ENCODE measurements at regions not wholly inside any gene's neighbourhood (a gene's known extent, or its start where the extent isn't known, plus 50 kb on each side); places are given as distances from the start of the nearest gene placed in this dataset.

DNA sequence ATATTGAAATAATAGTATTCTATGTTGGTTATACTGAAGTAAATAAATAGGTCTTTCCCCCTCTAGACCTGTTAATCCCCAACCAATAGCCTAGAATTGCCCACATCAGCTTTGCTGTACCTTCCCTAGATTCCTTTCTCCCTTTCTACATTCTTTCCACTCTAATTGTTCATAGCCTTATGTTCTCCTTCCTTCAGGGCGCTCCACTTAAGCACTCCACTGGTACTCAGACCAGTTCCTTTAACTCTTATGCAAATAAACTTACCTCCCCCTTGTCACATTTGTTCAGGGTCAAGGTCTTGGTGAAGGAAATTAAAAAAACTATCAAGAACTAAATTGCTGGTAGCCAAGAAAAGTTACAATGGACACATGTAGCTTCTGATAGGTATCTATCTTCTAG is 294.8 kb downstream of the UTP18 start:
- Histone ChIP-seq H3K36me3 (ENCODE audit: insufficient read depth in 1 of 2, low read depth in 1 of 2) (no peaks in the 10 kb centered on the region), H3K9me3 (no peaks in the 10 kb centered on the region), H3K27ac (no peak overlapping the region), H3K4me3 (no peak overlapping the region), H3K27me3 (ENCODE audit: insufficient read depth in 3 of 3, low read length in 2 of 3) (no peaks in the 10 kb centered on the region), H3K4me1 (no peaks in the 10 kb centered on the region)
- intact Hi-C loops (cut with DNase I) = no loop called here
- ATAC-seq (no peak), DNase-seq (no peak)
- TF ChIP-seq, protein P1, sequence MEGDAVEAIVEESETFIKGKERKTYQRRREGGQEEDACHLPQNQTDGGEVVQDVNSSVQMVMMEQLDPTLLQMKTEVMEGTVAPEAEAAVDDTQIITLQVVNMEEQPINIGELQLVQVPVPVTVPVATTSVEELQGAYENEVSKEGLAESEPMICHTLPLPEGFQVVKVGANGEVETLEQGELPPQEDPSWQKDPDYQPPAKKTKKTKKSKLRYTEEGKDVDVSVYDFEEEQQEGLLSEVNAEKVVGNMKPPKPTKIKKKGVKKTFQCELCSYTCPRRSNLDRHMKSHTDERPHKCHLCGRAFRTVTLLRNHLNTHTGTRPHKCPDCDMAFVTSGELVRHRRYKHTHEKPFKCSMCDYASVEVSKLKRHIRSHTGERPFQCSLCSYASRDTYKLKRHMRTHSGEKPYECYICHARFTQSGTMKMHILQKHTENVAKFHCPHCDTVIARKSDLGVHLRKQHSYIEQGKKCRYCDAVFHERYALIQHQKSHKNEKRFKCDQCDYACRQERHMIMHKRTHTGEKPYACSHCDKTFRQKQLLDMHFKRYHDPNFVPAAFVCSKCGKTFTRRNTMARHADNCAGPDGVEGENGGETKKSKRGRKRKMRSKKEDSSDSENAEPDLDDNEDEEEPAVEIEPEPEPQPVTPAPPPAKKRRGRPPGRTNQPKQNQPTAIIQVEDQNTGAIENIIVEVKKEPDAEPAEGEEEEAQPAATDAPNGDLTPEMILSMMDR (IDR thresholded peaks at IDR 0.05) = no peak
- WGBS, 3 donors = 88 to 97% (median 95%) methylated on average over 1 of the region's 1 CpG

GRCh38 chr17:51559778-51560177 is 299.4 kb downstream of the UTP18 start:
- H3K27me3 ChIP-seq (ENCODE audit: insufficient read depth in 3 of 3, low read length in 2 of 3) = no peaks in the 10 kb centered on the region
- H3K9me3 ChIP-seq = no peaks in the 10 kb centered on the region
- DNase-seq (no peak), ATAC-seq (no peak)
- TF ChIP-seq, protein P1 (IDR thresholded peaks at IDR 0.05) = no peak
- H3K4me3 ChIP-seq = no peak overlapping the region
- intact Hi-C loops (cut with DNase I) = no loop called here
- no peak overlapping the region for H3K27ac ChIP-seq
- no peaks in the 10 kb centered on the region for H3K4me1 ChIP-seq
- peaks cover 0 to 2% of the 10 kb centered on the region in 2 donors for H3K36me3 ChIP-seq (ENCODE audit: insufficient read depth in 1 of 2, low read depth in 1 of 2)
- 41 to 64% (median 48%) methylated on average over 3 of the region's 3 CpGs for WGBS, 3 donors

DNA sequence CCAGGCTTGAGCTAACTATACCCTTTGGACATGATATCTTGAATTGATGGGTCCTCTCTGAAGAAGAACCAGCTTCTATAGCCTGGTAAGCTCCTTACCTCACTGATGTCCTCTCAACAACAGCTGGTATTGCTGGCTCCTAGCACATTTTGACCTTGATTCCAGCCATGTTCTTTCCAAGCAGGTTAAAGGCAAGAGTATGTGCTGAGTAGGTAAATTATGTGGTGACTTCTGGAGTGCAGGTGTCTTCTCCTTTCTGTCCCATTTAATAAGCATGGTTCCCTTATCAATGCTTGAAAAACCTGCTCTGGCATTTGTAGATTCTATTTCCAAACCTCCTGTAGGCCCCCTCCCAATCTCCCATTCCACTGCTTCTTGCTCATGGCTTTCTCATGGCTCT is 300.1 kb downstream of the UTP18 start:
- H3K9me3 ChIP-seq = no peaks in the 10 kb centered on the region
- H3K36me3 ChIP-seq (ENCODE audit: insufficient read depth in 1 of 2, low read depth in 1 of 2) = peaks cover 0 to 2% of the 10 kb centered on the region in 2 donors
- H3K4me1 ChIP-seq = no peaks in the 10 kb centered on the region
- H3K27me3 ChIP-seq (ENCODE audit: insufficient read depth in 3 of 3, low read length in 2 of 3) = no peaks in the 10 kb centered on the region
- DNase-seq = no peak
- TF ChIP-seq, protein P1 (IDR thresholded peaks at IDR 0.05) = no peak
- H3K27ac ChIP-seq = no peak overlapping the region
- intact Hi-C loops (cut with DNase I) = no loop called here
- no peak for ATAC-seq
- no peak overlapping the region for H3K4me3 ChIP-seq

- no peak for ATAC-seq
- no peak overlapping the region for H3K27ac ChIP-seq
- H3K4me3 ChIP-seq = no peak overlapping the region
- intact Hi-C loops (cut with DNase I) = no loop called here
- WGBS, 3 donors = 79 to 86% (median 79%) methylated on average over 3 of the region's 3 CpGs
- TF ChIP-seq, protein P1 (IDR thresholded peaks at IDR 0.05) = no peak
- peaks cover 0 to 2% of the 10 kb centered on the region in 2 donors for H3K36me3 ChIP-seq (ENCODE audit: insufficient read depth in 1 of 2, low read depth in 1 of 2)
- no peaks in the 10 kb centered on the region for H3K9me3 ChIP-seq
- DNase-seq = no peak
- no peaks in the 10 kb centered on the region for H3K27me3 ChIP-seq (ENCODE audit: insufficient read depth in 3 of 3, low read length in 2 of 3)
- H3K4me1 ChIP-seq = no peaks in the 10 kb centered on the region
Observed at GRCh38 chr17:51563961-51564360, 303.6 kb downstream of the UTP18 start.

- Histone ChIP-seq H3K9me3 (no peaks in the 10 kb centered on the region), H3K27ac (no peak overlapping the region), H3K27me3 (ENCODE audit: insufficient read depth in 3 of 3, low read length in 2 of 3) (no peaks in the 10 kb centered on the region), H3K36me3 (ENCODE audit: insufficient read depth in 1 of 2, low read depth in 1 of 2) (no peaks in the 10 kb centered on the region), H3K4me3 (no peak overlapping the region), H3K4me1 (no peaks in the 10 kb centered on the region)
- ATAC-seq (no peak), DNase-seq (no peak)
- TF ChIP-seq, protein P1 (IDR thresholded peaks at IDR 0.05) = no peak
- intact Hi-C loops (cut with DNase I) = no loop called here
Observed at GRCh38 chr17:51572115-51572514, 311.8 kb downstream of the UTP18 start.

Measured in psoas muscle (tissue), 7 donors.